ENCODE measurements at regions not wholly inside any gene's neighbourhood (a gene's known extent, or its start where the extent isn't known, plus 50 kb on each side); places are given as distances from the start of the nearest gene placed in this dataset.

- TF ChIP-seq POLR2A (IDR thresholded peaks at IDR 0.05): no peak
- TF ChIP-seq, protein P1, sequence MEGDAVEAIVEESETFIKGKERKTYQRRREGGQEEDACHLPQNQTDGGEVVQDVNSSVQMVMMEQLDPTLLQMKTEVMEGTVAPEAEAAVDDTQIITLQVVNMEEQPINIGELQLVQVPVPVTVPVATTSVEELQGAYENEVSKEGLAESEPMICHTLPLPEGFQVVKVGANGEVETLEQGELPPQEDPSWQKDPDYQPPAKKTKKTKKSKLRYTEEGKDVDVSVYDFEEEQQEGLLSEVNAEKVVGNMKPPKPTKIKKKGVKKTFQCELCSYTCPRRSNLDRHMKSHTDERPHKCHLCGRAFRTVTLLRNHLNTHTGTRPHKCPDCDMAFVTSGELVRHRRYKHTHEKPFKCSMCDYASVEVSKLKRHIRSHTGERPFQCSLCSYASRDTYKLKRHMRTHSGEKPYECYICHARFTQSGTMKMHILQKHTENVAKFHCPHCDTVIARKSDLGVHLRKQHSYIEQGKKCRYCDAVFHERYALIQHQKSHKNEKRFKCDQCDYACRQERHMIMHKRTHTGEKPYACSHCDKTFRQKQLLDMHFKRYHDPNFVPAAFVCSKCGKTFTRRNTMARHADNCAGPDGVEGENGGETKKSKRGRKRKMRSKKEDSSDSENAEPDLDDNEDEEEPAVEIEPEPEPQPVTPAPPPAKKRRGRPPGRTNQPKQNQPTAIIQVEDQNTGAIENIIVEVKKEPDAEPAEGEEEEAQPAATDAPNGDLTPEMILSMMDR (IDR thresholded peaks at IDR 0.05): no peak
Measured at GRCh38 chr9:82110881-82111280, 122.3 kb downstream of the SPATA31D1 start.

Data from esophagus squamous epithelium (tissue), 4 donors.